ENCODE measurements at regions not wholly inside any gene's neighbourhood (a gene's known extent, or its start where the extent isn't known, plus 50 kb on each side); places are given as distances from the start of the nearest gene placed in this dataset.

DNA sequence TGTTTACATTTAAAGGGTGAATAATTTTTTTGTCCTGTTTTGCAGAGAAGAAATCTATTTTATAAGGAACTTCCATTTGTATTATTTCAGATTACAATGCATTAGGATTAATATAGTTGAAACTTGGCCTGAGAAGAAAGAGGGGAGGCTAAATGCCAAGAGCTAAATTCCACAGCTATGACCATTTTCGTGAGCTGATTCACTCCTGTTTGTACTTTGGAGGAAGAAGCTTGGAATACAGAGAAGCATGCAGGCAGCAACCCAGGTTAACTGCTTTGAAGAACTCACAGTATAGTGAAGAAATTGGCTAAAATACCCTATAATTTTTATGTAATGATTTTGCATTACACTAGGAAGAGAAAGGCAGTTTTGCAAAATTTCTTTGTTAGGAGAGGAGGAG, 309.4 kb upstream of the KLF12 start:
- H3K27me3 ChIP-seq (ENCODE audit: control insufficient read depth, extremely low read depth, insufficient read depth, low read length), result no peaks in the 10 kb centered on the region
- no peaks in the 10 kb centered on the region for H3K9me3 ChIP-seq (ENCODE audit: control insufficient read depth, low read depth, low read length)
- DNase-seq (ENCODE audit: low read depth, low spot score) (peak; percentile 60), FAIRE-seq (peak; percentile 93)
- H4K20me1 ChIP-seq (ENCODE audit: control insufficient read depth, extremely low read depth, insufficient read depth, low read length), result no peaks in the 10 kb centered on the region
- no peak for TF ChIP-seq EZH2 (IDR thresholded peaks at IDR 0.05; ENCODE audit: low read length)
- TF ChIP-seq, protein P1, sequence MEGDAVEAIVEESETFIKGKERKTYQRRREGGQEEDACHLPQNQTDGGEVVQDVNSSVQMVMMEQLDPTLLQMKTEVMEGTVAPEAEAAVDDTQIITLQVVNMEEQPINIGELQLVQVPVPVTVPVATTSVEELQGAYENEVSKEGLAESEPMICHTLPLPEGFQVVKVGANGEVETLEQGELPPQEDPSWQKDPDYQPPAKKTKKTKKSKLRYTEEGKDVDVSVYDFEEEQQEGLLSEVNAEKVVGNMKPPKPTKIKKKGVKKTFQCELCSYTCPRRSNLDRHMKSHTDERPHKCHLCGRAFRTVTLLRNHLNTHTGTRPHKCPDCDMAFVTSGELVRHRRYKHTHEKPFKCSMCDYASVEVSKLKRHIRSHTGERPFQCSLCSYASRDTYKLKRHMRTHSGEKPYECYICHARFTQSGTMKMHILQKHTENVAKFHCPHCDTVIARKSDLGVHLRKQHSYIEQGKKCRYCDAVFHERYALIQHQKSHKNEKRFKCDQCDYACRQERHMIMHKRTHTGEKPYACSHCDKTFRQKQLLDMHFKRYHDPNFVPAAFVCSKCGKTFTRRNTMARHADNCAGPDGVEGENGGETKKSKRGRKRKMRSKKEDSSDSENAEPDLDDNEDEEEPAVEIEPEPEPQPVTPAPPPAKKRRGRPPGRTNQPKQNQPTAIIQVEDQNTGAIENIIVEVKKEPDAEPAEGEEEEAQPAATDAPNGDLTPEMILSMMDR (optimal IDR thresholded peaks at IDR 0.05 in 1 of 3, IDR thresholded peaks at IDR 0.05 in 1 of 3, conservative IDR thresholded peaks at IDR 0.05 in 1 of 3; ENCODE audit: extremely low read depth in 1 of 3, insufficient read depth in 2 of 3, low read length in 3 of 3), result no peak
- peak overlapping the region; percentile 0 for H2AFZ ChIP-seq (ENCODE audit: control insufficient read depth, low read length)
- H3K4me2 ChIP-seq (ENCODE audit: control insufficient read depth, extremely low read depth, insufficient read depth, low read depth, low read length), result peak overlapping the region; percentile 56
- dilution Hi-C loops (cut with MboI; ENCODE audit: extremely low pct_ligation_motif_present, low sequenced_read_pairs), result no loop called here
- peak overlapping the region; percentile 75 for H3K27ac ChIP-seq (ENCODE audit: control insufficient read depth, insufficient read depth, low read length)
- no peaks in the 10 kb centered on the region for H3K79me2 ChIP-seq (ENCODE audit: control insufficient read depth, insufficient read depth, low read length)
- H3K9me1 ChIP-seq (ENCODE audit: control insufficient read depth, extremely low read depth, insufficient read depth, low read length), result no peaks in the 10 kb centered on the region
- peaks cover 31% of the 10 kb centered on the region for H3K4me1 ChIP-seq (ENCODE audit: control insufficient read depth, extremely low read depth, insufficient read depth, low read length)
- peak overlapping the region in 2 of 3 experiments; percentile 6 to 59 for H3K4me3 ChIP-seq (ENCODE audit: control insufficient read depth in 2 of 3, extremely low read depth in 1 of 3, insufficient read depth in 2 of 3, low read depth in 1 of 3, low read length in 3 of 3)
- peak overlapping the region; percentile 26 for H3K9ac ChIP-seq (ENCODE audit: control insufficient read depth, extremely low read depth, insufficient read depth, low read length)
- no peaks in the 10 kb centered on the region for H3K36me3 ChIP-seq (ENCODE audit: control insufficient read depth in 2 of 2, extremely low read depth in 1 of 2, insufficient read depth in 2 of 2, low read length in 2 of 2)

DNA sequence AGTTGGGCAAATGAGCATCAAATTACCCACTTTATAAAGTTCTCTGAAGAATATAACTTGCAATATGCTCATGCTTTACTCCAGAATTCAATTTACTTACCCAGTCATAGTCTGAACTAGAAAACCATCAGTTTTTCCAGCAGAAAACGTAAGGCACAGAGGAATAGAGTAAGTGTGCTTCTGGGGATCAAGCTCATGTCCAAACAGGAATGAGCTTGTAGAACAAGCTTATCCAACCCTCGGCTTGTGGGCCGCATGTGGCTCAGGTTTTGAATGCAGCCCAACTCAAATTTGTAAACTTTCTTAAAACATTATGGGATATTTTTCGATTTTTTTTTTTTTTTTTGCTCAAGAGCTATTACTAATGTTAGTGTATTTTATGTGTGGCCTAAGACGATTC, 308.5 kb upstream of the KLF12 start:
- Histone ChIP-seq H3K36me3 (ENCODE audit: control insufficient read depth in 2 of 2, extremely low read depth in 1 of 2, insufficient read depth in 2 of 2, low read length in 2 of 2) (no peaks in the 10 kb centered on the region), H3K79me2 (ENCODE audit: control insufficient read depth, insufficient read depth, low read length) (no peaks in the 10 kb centered on the region), H3K4me2 (ENCODE audit: control insufficient read depth, extremely low read depth, insufficient read depth, low read depth, low read length) (peak overlapping the region; percentile 56), H3K27me3 (ENCODE audit: control insufficient read depth, extremely low read depth, insufficient read depth, low read length) (no peaks in the 10 kb centered on the region), H3K27ac (ENCODE audit: control insufficient read depth, insufficient read depth, low read length) (peak overlapping the region; percentile 75), H4K20me1 (ENCODE audit: control insufficient read depth, extremely low read depth, insufficient read depth, low read length) (no peaks in the 10 kb centered on the region), H3K9ac (ENCODE audit: control insufficient read depth, extremely low read depth, insufficient read depth, low read length) (peak overlapping the region; percentile 1), H3K4me3 (ENCODE audit: control insufficient read depth in 2 of 3, extremely low read depth in 1 of 3, insufficient read depth in 2 of 3, low read depth in 1 of 3, low read length in 3 of 3) (peak overlapping the region in 1 of 3 experiments; percentile 24), H3K9me3 (ENCODE audit: control insufficient read depth, low read depth, low read length) (no peaks in the 10 kb centered on the region), H2AFZ (ENCODE audit: control insufficient read depth, low read length) (peak overlapping the region; percentile 23), H3K9me1 (ENCODE audit: control insufficient read depth, extremely low read depth, insufficient read depth, low read length) (no peaks in the 10 kb centered on the region), H3K4me1 (ENCODE audit: control insufficient read depth, extremely low read depth, insufficient read depth, low read length) (peaks cover 31% of the 10 kb centered on the region)
- dilution Hi-C loops (cut with MboI; ENCODE audit: extremely low pct_ligation_motif_present, low sequenced_read_pairs), result no loop called here
- FAIRE-seq (peak; percentile 94), DNase-seq (ENCODE audit: low read depth, low spot score) (peak; percentile 60)
- no peak for TF ChIP-seq EZH2 (IDR thresholded peaks at IDR 0.05; ENCODE audit: low read length)
- TF ChIP-seq, protein P1 (optimal IDR thresholded peaks at IDR 0.05 in 1 of 3, IDR thresholded peaks at IDR 0.05 in 1 of 3, conservative IDR thresholded peaks at IDR 0.05 in 1 of 3; ENCODE audit: extremely low read depth in 1 of 3, insufficient read depth in 2 of 3, low read length in 3 of 3), result no peak
